HG03159 (cell line): ENCODE measurements at regions not wholly inside any gene's neighbourhood (a gene's known extent, or its start where the extent isn't known, plus 50 kb on each side); places are given as distances from the start of the nearest gene placed in this dataset.

Experiments
- ATAC-seq: cut with Tn5 transposase; IDR thresholded peaks from one replicate; pipeline ENCODE4 v1.9.1; 2021; ENCODE audit warnings: mild to moderate bottlenecking, moderate library complexity; ENCODE audit not compliant: unreplicated experiment

DNA sequence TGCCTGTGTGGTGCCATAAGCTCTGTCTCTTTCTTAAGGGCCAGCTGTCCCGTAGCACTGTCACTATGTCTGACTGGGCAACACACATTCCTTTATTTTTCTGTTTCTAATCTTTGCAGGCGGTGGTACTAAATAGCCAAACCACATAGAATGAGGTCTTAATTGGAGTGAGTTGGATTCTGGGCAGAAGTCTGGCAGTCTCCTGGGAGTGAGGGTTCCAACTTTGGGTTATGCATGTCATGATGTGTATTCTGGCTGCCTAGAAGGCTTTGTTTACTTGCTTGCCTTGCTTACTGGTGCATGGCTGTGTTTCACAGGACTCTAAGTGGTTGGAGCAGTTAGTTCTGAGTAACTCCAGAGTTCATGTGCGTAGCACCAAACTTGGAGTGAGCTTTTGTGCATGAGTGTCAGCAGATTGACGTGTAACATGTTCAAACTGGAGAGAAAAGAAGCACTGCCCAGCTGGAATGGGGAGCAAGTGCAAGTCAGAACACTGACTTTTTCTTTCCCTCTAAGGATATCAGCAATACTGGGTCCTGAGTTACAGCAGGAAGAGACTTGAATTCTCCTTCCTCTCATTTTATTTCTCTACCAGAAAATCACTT is 185.8 kb downstream of the PCSK1 start:
- no peak for ATAC-seq

DNA sequence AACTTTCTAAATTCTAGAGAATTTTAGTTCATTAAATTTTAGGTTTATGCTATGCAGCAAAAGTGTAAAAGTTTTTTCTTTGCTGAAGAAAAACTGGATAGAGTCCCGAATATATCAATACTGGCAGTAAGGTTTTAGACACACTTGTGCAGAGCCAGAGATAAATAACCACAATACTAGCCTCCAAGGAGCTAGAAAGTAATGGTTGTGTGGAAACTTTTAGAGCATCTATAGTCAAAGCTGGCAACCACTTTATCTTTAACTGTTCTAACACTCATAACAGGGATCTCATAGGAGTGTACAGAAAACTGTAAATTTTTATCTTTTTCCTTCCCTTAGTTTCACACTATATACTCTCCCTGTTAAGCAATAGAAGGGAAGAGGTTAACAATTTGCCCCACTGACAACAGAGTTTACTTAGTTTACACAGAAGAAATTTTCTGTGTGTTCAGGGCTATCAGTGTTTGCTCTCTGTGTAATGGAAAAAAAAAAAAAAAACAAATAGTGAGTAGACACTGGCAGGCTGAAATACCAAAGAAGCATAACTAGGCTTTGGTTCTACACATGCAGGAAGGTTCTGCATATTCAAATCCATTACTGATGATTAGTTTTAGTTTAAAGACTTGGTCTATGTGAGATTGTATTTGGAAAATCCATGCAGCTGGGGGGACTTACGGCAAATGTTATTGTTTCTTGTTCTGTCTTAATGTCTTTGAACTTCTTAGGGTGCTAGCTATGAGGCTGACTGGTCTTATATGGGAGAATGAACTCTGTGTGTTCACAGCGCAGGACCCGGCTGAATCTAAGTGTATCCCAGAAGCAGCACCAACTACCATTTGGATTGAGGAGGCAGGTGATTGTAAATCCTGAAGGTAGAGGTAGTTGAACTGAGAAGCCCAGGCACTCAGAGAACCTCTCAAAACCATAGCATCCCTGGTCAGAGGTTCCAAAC is 187.6 kb downstream of the PCSK1 start:
- no peak for ATAC-seq

DNA sequence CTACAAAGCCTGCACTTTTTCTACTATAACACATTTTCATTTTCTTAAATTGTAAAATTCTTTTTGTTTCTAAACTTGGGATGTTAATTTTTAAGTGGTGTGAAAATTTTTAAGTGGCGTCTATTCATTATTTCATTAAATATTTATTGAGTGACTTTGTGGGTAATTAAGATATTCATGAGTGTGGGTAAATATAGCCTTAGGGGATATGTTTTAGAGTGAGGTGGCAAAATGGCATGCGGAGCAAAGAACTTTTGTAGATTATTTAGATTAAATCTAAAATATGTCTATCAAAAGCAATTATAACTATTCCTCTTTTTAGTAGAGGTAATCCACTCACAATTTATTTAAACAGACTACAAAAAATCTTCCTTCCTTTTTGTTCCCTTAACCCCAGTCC is 188.4 kb downstream of the PCSK1 start:
- no peak for ATAC-seq

DNA sequence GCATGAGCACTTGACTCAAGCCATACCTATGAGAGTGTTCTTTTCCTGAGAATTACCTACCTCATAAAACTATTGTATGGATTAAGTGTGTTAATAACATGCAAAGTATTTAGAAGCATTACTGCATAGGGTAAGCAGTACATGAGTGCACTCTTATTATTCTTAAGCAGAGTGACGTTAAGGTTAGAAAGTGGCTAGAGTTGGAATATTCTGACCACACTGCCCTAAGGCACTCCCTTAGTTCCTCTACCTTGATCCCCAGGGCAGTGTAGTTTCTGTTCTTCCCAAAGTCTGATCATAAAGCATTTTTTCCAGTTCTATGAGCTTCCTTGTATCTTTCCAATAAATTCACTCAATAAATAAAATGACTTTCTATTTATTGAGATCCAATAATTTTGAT is 189.2 kb downstream of the PCSK1 start:
- ATAC-seq, result no peak

DNA sequence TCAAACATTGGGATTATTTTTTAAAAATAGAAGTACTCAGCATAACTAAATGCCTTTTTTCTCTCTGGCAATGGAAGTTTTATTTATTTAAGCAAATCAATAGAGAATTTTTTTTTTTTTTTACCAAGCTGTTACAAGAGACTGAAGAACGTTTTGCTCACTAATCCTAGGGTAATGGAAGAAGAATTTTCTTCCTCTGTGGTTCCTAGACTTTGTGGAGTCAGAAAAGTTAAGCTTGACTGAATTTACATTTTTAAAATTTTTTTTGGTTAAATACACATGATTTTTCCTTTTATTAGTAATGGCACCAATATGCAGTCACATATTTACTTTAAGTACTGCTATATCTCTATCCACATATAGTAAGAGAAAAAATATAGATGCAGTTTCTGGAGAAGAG is 189.8 kb downstream of the PCSK1 start:
- ATAC-seq, result no peak

DNA sequence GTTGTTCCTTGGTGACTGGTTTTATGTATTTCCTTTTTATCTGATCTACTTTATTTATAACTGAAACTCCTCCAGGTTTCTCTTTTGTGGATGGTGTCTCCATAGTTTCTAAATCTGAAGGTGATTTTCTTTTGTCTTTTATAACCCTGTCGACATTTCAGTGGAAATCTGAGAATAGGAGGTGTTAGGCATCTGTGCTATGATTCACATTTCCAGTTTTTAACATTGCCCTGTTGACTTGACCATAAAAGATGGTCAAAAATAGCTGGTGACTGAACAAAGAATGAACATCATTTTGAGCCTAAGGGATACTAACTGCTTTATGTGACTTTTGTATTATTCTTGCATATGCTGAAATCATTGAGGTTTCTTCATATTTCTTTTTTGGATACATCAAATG is 190.5 kb downstream of the PCSK1 start:
- ATAC-seq, result no peak

DNA sequence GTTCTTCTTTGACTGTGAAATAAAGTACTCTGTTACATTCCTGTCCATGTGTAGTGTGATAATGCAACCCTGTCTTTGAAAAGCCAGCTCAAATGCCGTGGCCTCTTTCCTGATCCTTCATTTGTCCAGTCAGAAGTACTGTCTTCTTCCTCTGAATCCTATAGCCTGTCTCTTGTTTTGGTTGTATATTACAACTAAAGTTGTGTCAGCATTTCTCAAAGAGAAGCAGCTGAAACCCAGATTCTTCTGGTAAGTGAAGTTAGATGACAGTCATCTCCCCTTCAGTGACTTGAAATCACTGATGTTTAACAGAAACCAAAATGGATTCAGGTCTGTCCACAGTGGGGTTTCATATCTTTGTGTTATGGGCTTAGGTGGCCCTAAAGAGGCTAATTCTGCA is 196.2 kb downstream of the PCSK1 start:
- ATAC-seq, result no peak

DNA sequence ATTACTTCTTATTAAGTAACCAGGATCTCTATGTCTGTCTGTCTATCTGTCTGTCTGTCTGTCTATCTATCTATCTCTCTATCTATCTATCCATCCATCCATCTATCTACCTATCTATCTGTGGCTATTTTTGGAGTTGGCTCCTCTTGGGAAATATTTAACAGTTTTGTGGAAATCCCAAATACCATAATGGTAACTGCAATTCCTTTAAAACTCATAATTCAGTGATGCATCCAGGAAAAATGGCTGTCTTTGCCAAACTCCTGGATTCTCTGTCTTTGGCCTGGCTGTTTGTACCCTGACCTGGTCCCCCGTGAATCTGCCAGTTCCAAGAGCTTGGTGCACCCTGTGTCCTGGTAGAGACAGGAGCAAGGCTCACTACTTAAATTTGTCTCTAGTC is 197.0 kb downstream of the PCSK1 start:
- ATAC-seq, result no peak

DNA sequence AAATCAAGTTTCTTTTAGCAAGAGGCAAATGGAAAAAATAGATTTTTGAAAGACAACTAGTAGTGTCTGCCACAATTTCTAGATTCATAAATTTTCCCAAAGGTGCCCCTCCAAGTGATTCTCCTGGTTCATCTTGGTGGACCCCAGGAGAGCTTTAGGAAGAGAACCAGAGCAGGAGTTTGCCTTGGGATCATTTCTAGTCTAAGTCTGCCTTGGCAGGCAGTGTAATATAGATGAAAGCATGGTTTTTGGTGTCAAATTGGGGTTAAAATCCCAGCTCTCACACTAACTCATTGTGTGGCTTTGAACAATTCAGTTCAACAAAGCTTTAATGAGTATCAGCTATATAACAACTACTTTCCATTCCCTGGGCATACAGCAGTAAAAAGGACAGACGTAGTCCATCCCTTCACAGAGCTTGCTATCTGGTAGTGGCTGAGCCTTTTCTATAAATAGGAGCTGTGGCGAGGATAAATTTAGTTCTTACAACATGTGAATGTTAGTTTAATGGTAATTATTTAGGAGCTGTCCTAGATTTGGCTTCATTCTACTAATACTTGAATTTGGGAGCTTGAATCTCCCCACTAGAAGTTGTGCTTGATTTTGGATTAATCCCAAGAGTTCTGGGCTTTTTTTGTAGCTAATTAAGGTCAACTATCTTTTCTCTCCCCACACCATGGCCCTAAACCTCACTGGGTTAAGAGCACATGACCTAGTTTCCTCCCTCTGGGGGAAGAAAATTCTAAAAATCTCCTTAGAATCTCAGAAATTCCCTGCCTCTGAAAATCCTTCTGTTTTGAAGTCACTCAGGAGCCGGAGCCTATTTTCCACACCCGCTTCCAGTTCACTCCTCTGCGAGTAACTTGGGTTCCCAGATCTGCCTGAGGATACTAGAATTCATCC is 197.8 kb downstream of the PCSK1 start:
- ATAC-seq, result no peak

DNA sequence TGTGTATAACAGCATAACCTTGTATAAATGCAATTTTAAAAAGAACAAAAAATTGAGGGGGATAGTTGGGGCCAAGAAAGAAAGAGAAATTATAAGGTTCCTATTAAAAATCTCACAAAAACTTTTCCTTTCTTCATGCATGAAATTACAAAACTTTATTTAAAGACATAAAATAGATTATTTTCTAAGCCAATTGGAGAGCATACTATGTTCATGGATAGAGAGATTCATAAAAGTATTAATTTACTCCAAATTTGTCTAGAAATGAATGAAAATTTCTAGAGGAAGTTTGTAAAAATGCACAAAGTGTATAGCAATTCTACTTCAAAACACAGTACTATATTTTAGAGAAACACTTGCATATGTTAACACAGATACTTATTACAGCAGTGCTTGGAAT is 200.4 kb downstream of the PCSK1 start:
- ATAC-seq, result no peak

DNA sequence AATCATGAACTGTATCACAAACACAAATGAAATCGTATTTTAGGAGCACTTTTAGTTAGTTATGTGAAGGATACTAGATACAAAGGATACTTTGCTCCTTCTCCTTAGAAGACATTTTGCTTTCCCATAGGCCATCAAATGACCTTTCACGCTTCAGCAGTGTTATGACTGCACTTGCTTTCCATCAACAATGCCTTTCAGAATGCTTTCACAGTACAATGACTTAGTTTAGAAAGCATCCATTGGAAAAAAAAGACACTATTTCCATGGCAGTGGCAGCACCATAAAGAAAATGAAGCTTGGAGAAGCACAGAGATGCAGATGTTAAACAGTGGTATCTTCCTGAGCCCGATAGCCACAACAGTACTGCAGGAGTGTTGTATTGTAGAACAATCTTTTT is 203.9 kb downstream of the PCSK1 start:
- ATAC-seq, result no peak

DNA sequence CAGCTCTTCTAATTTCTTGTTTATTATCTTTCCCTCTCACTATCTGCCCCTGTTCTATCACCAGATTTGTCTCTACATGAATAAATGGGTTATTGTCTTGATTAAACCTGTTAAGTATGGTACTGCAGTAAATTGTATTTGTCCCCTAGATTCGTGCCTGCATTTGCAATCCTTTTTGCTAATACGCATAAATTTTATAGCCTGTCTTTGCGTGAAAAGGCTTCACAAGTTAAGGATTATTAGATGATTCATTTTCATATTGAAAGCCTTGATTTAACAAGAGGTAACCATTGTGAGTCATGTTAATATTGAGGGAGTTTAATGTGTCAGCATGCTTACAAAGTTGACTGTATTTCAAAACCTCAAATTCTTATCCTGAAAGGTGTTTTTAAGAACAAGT is 204.6 kb downstream of the PCSK1 start:
- no peak for ATAC-seq

DNA sequence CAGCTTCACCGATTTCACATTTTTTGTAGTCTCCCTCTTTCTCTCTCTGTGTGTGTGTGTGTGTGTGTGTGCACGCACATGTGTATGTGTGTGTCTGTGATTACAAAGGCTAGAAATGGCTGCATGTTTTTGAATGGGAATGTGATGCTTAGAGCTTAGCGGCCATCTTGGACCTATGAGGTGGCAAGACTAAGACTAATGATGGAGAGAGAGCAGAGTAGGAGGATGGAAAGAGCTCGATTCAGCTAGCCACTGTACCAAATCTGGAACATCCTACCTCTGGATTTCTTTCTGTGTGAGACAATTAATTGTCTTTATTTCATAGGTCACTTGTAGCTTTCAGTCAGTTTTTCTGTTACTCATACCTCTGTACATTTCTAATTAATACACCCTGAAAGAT is 205.1 kb downstream of the PCSK1 start:
- ATAC-seq, result no peak

DNA sequence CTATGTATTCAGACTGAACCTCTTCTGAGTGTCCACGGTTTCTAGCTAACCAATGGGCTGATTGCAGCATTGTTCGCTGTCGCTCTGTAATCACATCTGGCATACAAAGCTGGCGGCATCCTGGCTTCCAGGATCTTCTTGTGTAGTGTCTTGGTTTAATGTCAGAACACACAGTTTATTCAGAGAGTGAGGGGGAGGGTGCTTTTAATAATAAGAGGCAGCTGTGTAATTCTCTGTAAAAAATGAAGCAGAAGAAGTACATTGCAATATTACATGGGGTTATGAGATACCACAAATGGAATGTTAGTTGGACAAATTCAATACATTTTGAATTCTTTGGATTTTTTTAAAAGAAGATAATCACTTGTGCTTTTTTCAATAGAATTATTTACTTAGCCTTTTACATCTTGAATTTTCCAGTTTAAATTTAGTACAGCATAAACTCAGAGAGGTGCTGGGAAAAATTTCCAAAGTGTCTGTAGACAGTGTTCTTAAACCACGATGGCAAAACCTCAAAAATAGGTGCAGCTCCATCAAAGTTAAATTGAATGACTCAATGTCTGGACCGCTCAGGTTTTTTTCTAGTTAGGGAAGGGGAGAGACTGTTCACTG is 206.0 kb downstream of the PCSK1 start:
- no peak for ATAC-seq

DNA sequence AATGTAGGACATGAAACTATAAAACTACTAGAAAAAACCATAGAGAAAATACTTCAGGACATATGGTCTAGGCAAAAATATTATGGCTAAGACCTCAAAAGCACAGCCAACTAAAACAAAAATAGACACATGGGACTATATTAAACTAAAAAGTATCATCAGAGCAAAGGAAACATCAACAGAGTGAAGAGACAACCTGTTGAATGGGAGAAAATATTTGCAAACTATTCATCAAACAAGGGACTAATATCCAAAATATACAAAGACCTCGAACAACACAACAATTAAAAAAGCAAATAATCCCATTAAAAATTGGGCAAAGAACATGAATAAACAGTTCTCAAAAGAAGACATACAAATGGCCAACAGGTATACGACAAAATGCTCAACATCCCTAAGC is 210.9 kb downstream of the PCSK1 start:
- no peak for ATAC-seq

DNA sequence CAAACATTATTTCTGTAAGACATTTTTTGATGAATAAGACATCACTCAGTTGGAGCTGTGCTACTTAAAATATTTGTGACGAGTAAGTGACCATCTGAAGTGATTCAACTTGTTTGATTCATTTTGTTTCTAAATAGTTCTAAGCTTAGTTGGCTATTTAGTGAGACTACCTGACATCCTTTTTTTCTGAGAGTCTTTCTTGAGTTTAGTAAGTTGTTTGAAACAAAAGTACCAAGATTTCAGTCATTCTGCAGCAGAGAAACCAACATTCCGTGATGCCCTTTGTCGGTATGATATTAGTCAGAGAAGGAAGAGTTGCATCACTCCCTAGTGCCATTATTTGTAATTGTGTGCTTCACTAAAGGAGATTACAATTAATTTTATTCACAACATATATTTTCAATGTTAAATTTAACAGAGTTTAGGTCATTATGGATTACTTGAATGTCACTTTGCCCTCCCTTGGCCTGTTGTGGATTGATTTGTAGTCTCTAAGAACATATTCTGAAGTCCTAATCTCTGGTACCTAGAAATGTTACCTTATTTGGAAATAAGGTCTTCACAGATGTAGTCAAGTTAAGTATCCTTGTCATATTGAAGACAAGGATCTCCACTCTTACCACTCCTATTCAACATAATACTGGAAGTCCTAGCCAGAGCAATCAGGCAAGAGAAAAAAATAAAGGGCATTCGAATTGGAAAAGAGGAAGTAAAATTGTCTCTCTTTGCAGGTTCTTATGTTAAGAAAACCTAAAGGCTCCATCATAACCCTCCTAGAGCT is 212.2 kb downstream of the PCSK1 start:
- ATAC-seq, result no peak

DNA sequence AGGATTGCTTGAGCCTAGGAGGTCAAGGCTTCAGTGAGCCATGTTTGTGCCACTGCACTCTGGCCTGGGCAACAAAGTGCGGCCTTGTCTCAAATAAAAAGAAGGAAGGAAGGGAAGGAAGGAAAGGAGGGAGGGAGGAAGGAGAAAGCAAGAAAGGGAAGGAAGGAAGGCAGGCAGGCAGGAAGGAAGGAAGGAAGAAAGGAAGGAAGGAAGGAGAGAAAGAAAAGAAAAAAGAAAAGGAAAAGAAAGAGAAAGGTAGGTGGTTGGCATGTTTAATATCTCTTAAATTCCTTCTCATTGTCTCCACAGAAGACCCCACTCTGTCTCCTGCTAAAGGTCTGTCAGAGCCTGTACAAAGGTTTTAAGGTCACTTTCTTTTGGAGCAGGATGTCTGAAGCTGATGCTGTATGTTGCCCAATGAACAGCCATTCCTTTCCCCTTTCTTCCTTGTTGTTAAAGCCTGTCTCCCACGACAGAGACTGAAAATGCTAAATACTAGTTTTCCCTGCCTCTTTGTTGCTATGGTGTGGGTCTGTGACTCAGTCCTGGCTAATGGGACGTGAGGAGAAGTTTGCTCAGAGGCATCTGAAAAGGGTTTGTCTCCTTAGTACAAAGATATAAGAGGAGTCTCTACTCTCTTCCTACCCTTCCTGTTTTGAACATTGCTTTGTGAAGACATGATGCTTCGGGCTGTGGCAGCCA is 213.3 kb downstream of the PCSK1 start:
- no peak for ATAC-seq

DNA sequence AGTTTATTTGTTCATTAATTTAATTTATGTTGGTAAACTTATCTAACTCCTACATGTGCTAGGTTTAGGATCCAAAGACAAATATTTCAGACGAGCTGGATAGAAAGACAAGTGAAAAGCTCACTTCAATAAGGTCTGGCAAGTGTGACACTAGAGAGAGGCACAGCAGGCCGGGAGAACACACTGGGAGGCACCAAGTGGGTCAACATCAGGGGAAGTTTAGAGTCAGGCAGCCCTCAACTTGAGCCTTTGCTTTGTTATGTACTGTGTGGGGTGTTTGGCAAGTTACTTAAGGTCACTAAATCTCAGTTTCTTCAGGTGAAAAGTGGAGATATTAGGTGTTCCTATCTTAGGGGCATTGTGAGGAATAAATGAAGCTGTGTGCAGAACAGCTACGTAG is 214.4 kb downstream of the PCSK1 start:
- ATAC-seq, result no peak

DNA sequence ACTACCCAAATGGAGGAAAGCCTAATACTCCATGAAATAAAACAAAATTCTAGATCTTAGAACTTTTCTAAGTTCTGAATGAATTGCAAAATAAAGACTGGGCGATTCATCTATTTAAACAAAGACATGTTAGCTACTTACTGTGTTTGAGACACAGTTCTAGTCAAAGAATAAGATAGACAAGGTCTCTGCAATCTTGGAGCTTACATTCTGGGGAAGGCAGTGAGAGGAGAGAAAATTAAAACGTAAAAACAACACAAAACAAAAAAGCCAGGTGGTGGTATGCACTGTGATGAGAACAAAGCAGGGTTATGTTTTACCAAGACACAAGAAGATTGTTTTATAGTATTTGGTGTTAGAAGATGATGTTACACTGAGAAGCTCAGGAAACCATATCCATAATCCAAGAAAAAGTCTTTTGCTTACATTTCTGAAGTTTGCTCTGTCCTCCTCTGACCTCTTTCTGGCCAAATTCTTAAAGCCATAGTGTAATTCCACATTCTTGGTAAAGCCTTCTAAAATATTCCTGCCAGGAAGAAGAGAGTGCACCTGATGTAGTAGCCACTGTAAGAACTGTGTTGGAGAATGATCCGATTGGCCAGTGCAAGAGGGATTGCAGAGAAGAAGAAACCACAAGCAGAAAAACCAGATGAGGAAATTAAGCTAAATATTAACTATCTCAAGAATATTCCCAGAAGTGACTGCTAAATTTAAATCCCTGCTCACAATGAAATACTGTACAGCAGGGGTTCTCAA is 218.4 kb downstream of the PCSK1 start:
- ATAC-seq, result no peak
